ENCODE measurements at regions not wholly inside any gene's neighbourhood (a gene's known extent, or its start where the extent isn't known, plus 50 kb on each side); places are given as distances from the start of the nearest gene placed in this dataset.

GRCh38 chr4:72918362-72918761 is 151.2 kb downstream of the COX18 start:
- Histone ChIP-seq H3K9me3 (ENCODE audit: control insufficient read depth, insufficient read depth, low read depth, low read length) (no peaks in the 10 kb centered on the region), H3K36me3 (ENCODE audit: control insufficient read depth, insufficient read depth, low read length) (no peaks in the 10 kb centered on the region), H3K4me2 (ENCODE audit: extremely low read depth, insufficient read depth, low read length) (no peak overlapping the region), H4K20me1 (ENCODE audit: control insufficient read depth, extremely low read depth, insufficient read depth, low read length) (no peaks in the 10 kb centered on the region), H3K4me1 (ENCODE audit: control insufficient read depth, extremely low read depth, insufficient read depth, low read length) (no peaks in the 10 kb centered on the region), H3K4me3 (replicated peaks in 1 of 4; ENCODE audit: control extremely low read depth in 1 of 4, insufficient read depth in 1 of 4, low read depth in 3 of 4, low read length in 4 of 4) (no peak overlapping the region), H3K27me3 (ENCODE audit: control insufficient read depth, insufficient read depth, low read length) (no peaks in the 10 kb centered on the region), H3K9ac (ENCODE audit: insufficient read depth, low read length) (no peak overlapping the region), H3K27ac (ENCODE audit: insufficient read depth, low read length) (no peak overlapping the region), H2AFZ (ENCODE audit: low read length) (no peak overlapping the region), H3K79me2 (ENCODE audit: control insufficient read depth, insufficient read depth, low read length) (no peaks in the 10 kb centered on the region)
- DNase-seq (ENCODE audit: low read depth in 2 of 2): no peak
- TF ChIP-seq EZH2 (IDR thresholded peaks at IDR 0.05; ENCODE audit: low read length, missing control alignments) (no peak), CTCF (conservative IDR thresholded peaks at IDR 0.05 in 1 of 2, IDR thresholded peaks at IDR 0.05 in 1 of 2; ENCODE audit: low read depth in 1 of 2, low read length in 2 of 2) (no peak)

DNA sequence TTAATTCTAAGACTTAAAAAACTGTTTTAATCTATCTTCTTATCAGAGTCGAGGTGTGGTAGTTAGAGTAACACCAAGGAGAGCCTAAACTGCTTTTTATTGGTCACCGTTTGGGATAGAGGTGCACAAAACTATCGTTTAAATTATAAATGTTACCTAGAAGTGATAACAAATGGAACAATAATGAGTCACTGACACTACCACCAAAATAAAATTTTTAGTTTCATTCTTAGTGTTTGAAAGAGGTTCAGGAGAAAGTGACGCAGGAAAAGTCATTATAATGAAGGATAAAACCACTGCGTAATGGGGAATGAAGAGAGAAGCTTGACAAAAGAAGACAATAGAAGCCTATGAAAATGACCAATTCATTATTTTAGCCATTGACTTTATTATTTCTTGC is 158.2 kb downstream of the COX18 start:
- H2AFZ ChIP-seq (ENCODE audit: low read length): no peak overlapping the region
- TF ChIP-seq CTCF (conservative IDR thresholded peaks at IDR 0.05 in 1 of 2, IDR thresholded peaks at IDR 0.05 in 1 of 2; ENCODE audit: low read depth in 1 of 2, low read length in 2 of 2): no peak
- no peak for TF ChIP-seq EZH2 (IDR thresholded peaks at IDR 0.05; ENCODE audit: low read length, missing control alignments)
- no peaks in the 10 kb centered on the region for H3K4me1 ChIP-seq (ENCODE audit: control insufficient read depth, extremely low read depth, insufficient read depth, low read length)
- no peaks in the 10 kb centered on the region for H3K9me3 ChIP-seq (ENCODE audit: control insufficient read depth, insufficient read depth, low read depth, low read length)
- H4K20me1 ChIP-seq (ENCODE audit: control insufficient read depth, extremely low read depth, insufficient read depth, low read length): no peaks in the 10 kb centered on the region
- H3K27me3 ChIP-seq (ENCODE audit: control insufficient read depth, insufficient read depth, low read length): no peaks in the 10 kb centered on the region
- H3K4me3 ChIP-seq (replicated peaks in 1 of 4; ENCODE audit: control extremely low read depth in 1 of 4, insufficient read depth in 1 of 4, low read depth in 3 of 4, low read length in 4 of 4): no peak overlapping the region
- H3K9ac ChIP-seq (ENCODE audit: insufficient read depth, low read length): no peak overlapping the region
- H3K79me2 ChIP-seq (ENCODE audit: control insufficient read depth, insufficient read depth, low read length): no peaks in the 10 kb centered on the region
- DNase-seq (ENCODE audit: low read depth in 2 of 2): no peak
- no peaks in the 10 kb centered on the region for H3K36me3 ChIP-seq (ENCODE audit: control insufficient read depth, insufficient read depth, low read length)
- no peak overlapping the region for H3K27ac ChIP-seq (ENCODE audit: insufficient read depth, low read length)
- no peak overlapping the region for H3K4me2 ChIP-seq (ENCODE audit: extremely low read depth, insufficient read depth, low read length)

- no peaks in the 10 kb centered on the region for H3K36me3 ChIP-seq (ENCODE audit: control insufficient read depth, insufficient read depth, low read length)
- no peaks in the 10 kb centered on the region for H3K4me1 ChIP-seq (ENCODE audit: control insufficient read depth, extremely low read depth, insufficient read depth, low read length)
- H3K27me3 ChIP-seq (ENCODE audit: control insufficient read depth, insufficient read depth, low read length): no peaks in the 10 kb centered on the region
- no peak for TF ChIP-seq CTCF (conservative IDR thresholded peaks at IDR 0.05 in 1 of 2, IDR thresholded peaks at IDR 0.05 in 1 of 2; ENCODE audit: low read depth in 1 of 2, low read length in 2 of 2)
- no peak overlapping the region for H3K4me3 ChIP-seq (replicated peaks in 1 of 4; ENCODE audit: control extremely low read depth in 1 of 4, insufficient read depth in 1 of 4, low read depth in 3 of 4, low read length in 4 of 4)
- no peak overlapping the region for H2AFZ ChIP-seq (ENCODE audit: low read length)
- H3K9me3 ChIP-seq (ENCODE audit: control insufficient read depth, insufficient read depth, low read depth, low read length): no peaks in the 10 kb centered on the region
- H3K27ac ChIP-seq (ENCODE audit: insufficient read depth, low read length): no peak overlapping the region
- no peak for DNase-seq (ENCODE audit: low read depth in 2 of 2)
- H4K20me1 ChIP-seq (ENCODE audit: control insufficient read depth, extremely low read depth, insufficient read depth, low read length): no peaks in the 10 kb centered on the region
- H3K79me2 ChIP-seq (ENCODE audit: control insufficient read depth, insufficient read depth, low read length): no peaks in the 10 kb centered on the region
- no peak overlapping the region for H3K9ac ChIP-seq (ENCODE audit: insufficient read depth, low read length)
- no peak overlapping the region for H3K4me2 ChIP-seq (ENCODE audit: extremely low read depth, insufficient read depth, low read length)
Measured at GRCh38 chr4:72909461-72909860, 160.1 kb downstream of the COX18 start.
